DMS53 (cell line): ENCODE measurements at regions not wholly inside any gene's neighbourhood (a gene's known extent, or its start where the extent isn't known, plus 50 kb on each side); places are given as distances from the start of the nearest gene placed in this dataset.
"Not testable (repeated sequence)": the region's sequence is repeated elsewhere in the genome, so short reads cannot be mapped to it uniquely, and the experiment has no call there.

Experiments
- DNase-seq: peaks from one replicate; lab custom pipeline; 2025; lab: John Stamatoyannopoulos, UW

GRCh38 chr3:139095803-139096466 is 51.2 kb upstream of the PRR23C start:
- no peak for DNase-seq

GRCh38 chr3:139096670-139097069 is 52.0 kb upstream of the PRR23C start:
- DNase-seq = no peak

GRCh38 chr3:139098391-139098790 is 53.7 kb upstream of the PRR23C start:
- DNase-seq = no peak

GRCh38 chr3:139099968-139100817 is 55.5 kb upstream of the PRR23C start:
- DNase-seq = no peak

- DNase-seq = no peak
These were observed 56.1 kb upstream of the PRR23C start for GRCh38 chr3:139100821-139101220.

GRCh38 chr3:139101396-139101795 is 56.7 kb upstream of the PRR23C start:
- no peak for DNase-seq

- no peak for DNase-seq
These were observed 58.8 kb upstream of the PRR23C start for GRCh38 chr3:139103484-139103883.

- DNase-seq = no peak
These were observed 59.4 kb upstream of the PRR23C start for GRCh38 chr3:139104062-139104461.

- DNase-seq = no peak
These were observed 60.5 kb upstream of the PRR23C start for GRCh38 chr3:139105154-139105702.

GRCh38 chr3:139106013-139106932 is 61.6 kb upstream of the PRR23C start:
- DNase-seq = no peak

- no peak for DNase-seq
These were observed 62.9 kb upstream of the PRR23C start for GRCh38 chr3:139107424-139108252.

- DNase-seq = no peak
These were observed 63.7 kb upstream of the PRR23C start for GRCh38 chr3:139108253-139108969.

- no peak for DNase-seq
These were observed 64.6 kb upstream of the PRR23C start for GRCh38 chr3:139109271-139109670.

GRCh38 chr3:139110072-139110830 is 65.6 kb upstream of the PRR23C start:
- no peak for DNase-seq

- DNase-seq = not testable (repeated sequence)
These were observed 66.2 kb upstream of the PRR23C start for GRCh38 chr3:139110929-139111328.

- peak; percentile 71 for DNase-seq
These were observed 66.9 kb upstream of the PRR23C start for GRCh38 chr3:139111392-139112229.

- no peak for DNase-seq
These were observed 67.5 kb upstream of the PRR23C start for GRCh38 chr3:139112230-139112558.

- DNase-seq = peak; percentile 25
These were observed 68.7 kb upstream of the PRR23C start for GRCh38 chr3:139113231-139113992.
